Endodermal cell (in vitro differentiated cells): ENCODE measurements at regions not wholly inside any gene's neighbourhood (a gene's known extent, or its start where the extent isn't known, plus 50 kb on each side); places are given as distances from the start of the nearest gene placed in this dataset.

Experiments
- DNase-seq: peaks from one replicate; pipeline ENCODE4 v3.0.0-alpha.2; 2017
- H3K27ac ChIP-seq: 2 replicates; pipeline ENCODE4 v1.5.1; 2013; ENCODE audit warnings: mild to moderate bottlenecking, low read depth, low read length, moderate library complexity
- H3K27me3 ChIP-seq: 2 replicates; pipeline ENCODE4 v1.6.1; 2013; ENCODE audit warnings: mild to moderate bottlenecking, low read length, moderate library complexity; ENCODE audit not compliant: insufficient read depth, control insufficient read depth, poor library complexity, severe bottlenecking
- H3K36me3 ChIP-seq: 2 replicates; pipeline ENCODE4 v1.7.0; 2013; ENCODE audit warnings: mild to moderate bottlenecking, low read length, moderate library complexity; ENCODE audit not compliant: control insufficient read depth, insufficient read depth
- H3K4me1 ChIP-seq: one replicate; pipeline ENCODE4 v1.7.0; 2013; ENCODE audit warnings: low read length; ENCODE audit not compliant: control insufficient read depth, insufficient read depth
- H3K4me3 ChIP-seq: 2 replicates; pipeline ENCODE4 v1.5.1; 2013; ENCODE audit warnings: mild to moderate bottlenecking, low read length, moderate library complexity
- H3K9ac ChIP-seq: 2 replicates; pipeline ENCODE4 v1.6.1; 2013; ENCODE audit warnings: mild to moderate bottlenecking, low read length, moderate library complexity; ENCODE audit not compliant: poor library complexity, severe bottlenecking; ENCODE audit errors: extremely low read depth
- H3K9me3 ChIP-seq: 2 replicates; pipeline ENCODE4 v1.6.1; 2013; ENCODE audit warnings: mild to moderate bottlenecking, low read length, moderate library complexity; ENCODE audit not compliant: control insufficient read depth
- H3K27ac Mint-ChIP-seq: 2 replicates; pipeline ENCODE4 v1.8.0; 2020; ENCODE audit warnings: mixed read lengths
- H3K27me3 Mint-ChIP-seq: 2 replicates; pipeline ENCODE4 v1.8.0; 2021; ENCODE audit warnings: mild to moderate bottlenecking, mixed read lengths; ENCODE audit not compliant: insufficient read depth
- H3K36me3 Mint-ChIP-seq: 2 replicates; pipeline ENCODE4 v1.8.0; 2020; ENCODE audit warnings: low read depth, mixed read lengths
- H3K4me1 Mint-ChIP-seq: 2 replicates; pipeline ENCODE4 v1.8.0; 2020; ENCODE audit warnings: mixed read lengths
- H3K4me3 Mint-ChIP-seq: 2 replicates; pipeline ENCODE4 v1.8.0; 2020; ENCODE audit warnings: mild to moderate bottlenecking, moderate library complexity, mixed read lengths
- H3K9me3 Mint-ChIP-seq: 2 replicates; pipeline ENCODE4 v1.8.0; 2020; ENCODE audit warnings: mild to moderate bottlenecking, mixed read lengths
- CTCF ChIP-seq: fragments of 200-600 bp; sonication (generic); conservative IDR thresholded peaks from 2 replicates; pipeline ENCODE4 v1.5.0; 2021; ENCODE audit warnings: antibody characterized with exemption, mild to moderate bottlenecking
- WGBS, 2 experiments: methylation state at CpG; one replicate each; pipeline versions ENCODE4 v1.1.5 to v1.1.7; 2013; ENCODE audit warnings: missing lambda C conversion rate in 2 of 2, mixed read lengths in 1 of 2; ENCODE audit not compliant: insufficient coverage in 1 of 2, insufficient read length in 1 of 2; 5-methylcytosine and 5-hydroxymethylcytosine counted together

- Mint-ChIP-seq H3K27ac (no peak overlapping the region), H3K4me3 (no peak overlapping the region), H3K27me3 (peaks cover 33% of the 10 kb centered on the region), H3K9me3 (no peaks in the 10 kb centered on the region), H3K36me3 (no peaks in the 10 kb centered on the region), H3K4me1 (no peaks in the 10 kb centered on the region)
- no peak for DNase-seq
- Histone ChIP-seq H3K4me3 (no peak overlapping the region), H3K36me3 (no peaks in the 10 kb centered on the region), H3K27ac (no peak overlapping the region), H3K4me1 (no peaks in the 10 kb centered on the region), H3K9me3 (no peaks in the 10 kb centered on the region), H3K9ac (no peak overlapping the region), H3K27me3 (no peaks in the 10 kb centered on the region)
- TF ChIP-seq CTCF: no peak
- WGBS, 2 experiments: 73 to 85% methylated on average over 6 of the region's 6 CpGs
These were observed 92.9 kb upstream of the ADRA1D start for GRCh38 chr20:4341804-4342485.

- no peak for DNase-seq
- H3K9me3 ChIP-seq: no peaks in the 10 kb centered on the region
- H3K4me1 ChIP-seq: no peaks in the 10 kb centered on the region
- H3K9me3 Mint-ChIP-seq: no peaks in the 10 kb centered on the region
- H3K36me3 ChIP-seq: no peaks in the 10 kb centered on the region
- peaks cover 54% of the 10 kb centered on the region for H3K27me3 Mint-ChIP-seq
- no peaks in the 10 kb centered on the region for H3K27me3 ChIP-seq
- H3K36me3 Mint-ChIP-seq: no peaks in the 10 kb centered on the region
- H3K4me3 Mint-ChIP-seq: no peak overlapping the region
- 80 to 84% methylated on average over 1 of the region's 1 CpG for WGBS, 2 experiments
- H3K4me1 Mint-ChIP-seq: no peaks in the 10 kb centered on the region
- TF ChIP-seq CTCF: no peak
- no peak overlapping the region for H3K4me3 ChIP-seq
- H3K27ac Mint-ChIP-seq: no peak overlapping the region
- no peak overlapping the region for H3K27ac ChIP-seq
- no peak overlapping the region for H3K9ac ChIP-seq
These were observed 86.6 kb upstream of the ADRA1D start for GRCh38 chr20:4335722-4336121.

- no peak for DNase-seq
- H3K36me3 ChIP-seq: no peaks in the 10 kb centered on the region
- Mint-ChIP-seq H3K36me3 (no peaks in the 10 kb centered on the region), H3K4me3 (no peak overlapping the region), H3K9me3 (no peaks in the 10 kb centered on the region), H3K27me3 (peaks cover 40% of the 10 kb centered on the region), H3K27ac (no peak overlapping the region), H3K4me1 (no peaks in the 10 kb centered on the region)
- no peak overlapping the region for H3K4me3 ChIP-seq
- H3K4me1 ChIP-seq: no peaks in the 10 kb centered on the region
- H3K27ac ChIP-seq: no peak overlapping the region
- H3K9ac ChIP-seq: no peak overlapping the region
- H3K27me3 ChIP-seq: no peaks in the 10 kb centered on the region
- no peak for TF ChIP-seq CTCF
- WGBS, 2 experiments: 81 to 90% methylated on average over 3 to 4 of the region's 5 CpGs
- H3K9me3 ChIP-seq: no peaks in the 10 kb centered on the region
These were observed 83.2 kb upstream of the ADRA1D start for GRCh38 chr20:4332121-4332860.
